AG09319 (cell line): ENCODE measurements at regions not wholly inside any gene's neighbourhood (a gene's known extent, or its start where the extent isn't known, plus 50 kb on each side); places are given as distances from the start of the nearest gene placed in this dataset.

ENCODE experiments used
- DNase-seq: peaks from one replicate; pipeline ENCODE4 v3.0.0-alpha.2; 2010; ENCODE audit warnings: low read depth; ENCODE audit errors: extremely low read depth
- CTCF ChIP-seq: IDR thresholded peaks from 2 replicates; pipeline ENCODE4 v1.5.1; 2011; ENCODE audit warnings: low read depth, mild to moderate bottlenecking, inconsistent platforms, low read length, moderate library complexity

DNA sequence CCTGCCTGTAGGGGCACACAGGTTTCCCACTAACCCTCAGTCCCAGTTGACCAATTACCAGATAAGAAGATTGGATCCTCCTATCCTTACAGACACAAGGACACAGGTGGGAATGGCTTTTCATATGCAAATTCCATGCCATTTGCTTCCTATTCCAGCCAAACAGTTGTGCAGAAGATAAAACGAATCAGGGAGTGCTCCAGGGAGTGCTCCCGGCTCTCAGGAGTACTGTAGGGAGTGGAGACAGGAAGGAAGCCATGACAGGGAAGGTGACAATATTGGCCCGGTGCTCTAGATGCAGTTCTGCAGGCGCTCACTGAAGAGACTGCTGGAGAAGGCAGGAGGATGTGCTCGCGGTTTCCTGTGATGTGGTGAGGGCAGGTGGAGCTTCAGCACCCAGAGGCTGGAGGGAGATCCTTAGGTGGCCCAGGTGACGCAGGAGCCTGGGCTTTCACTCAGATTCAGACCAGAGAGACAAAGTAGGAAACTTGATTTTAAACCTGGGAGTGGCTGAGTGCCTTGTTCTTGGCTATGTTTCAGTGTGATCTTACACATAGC is 260.0 kb downstream of the AUH start:
- no peak for DNase-seq
- TF ChIP-seq CTCF, result no peak

GRCh38 chr9:91102269-91102668 is 259.4 kb downstream of the AUH start:
- no peak for DNase-seq
- TF ChIP-seq CTCF, result no peak

GRCh38 chr9:91103931-91104330 is 257.8 kb downstream of the AUH start:
- no peak for TF ChIP-seq CTCF
- DNase-seq, result no peak

GRCh38 chr9:91106415-91107081 is 255.2 kb downstream of the AUH start:
- no peak for TF ChIP-seq CTCF
- DNase-seq, result no peak

DNA sequence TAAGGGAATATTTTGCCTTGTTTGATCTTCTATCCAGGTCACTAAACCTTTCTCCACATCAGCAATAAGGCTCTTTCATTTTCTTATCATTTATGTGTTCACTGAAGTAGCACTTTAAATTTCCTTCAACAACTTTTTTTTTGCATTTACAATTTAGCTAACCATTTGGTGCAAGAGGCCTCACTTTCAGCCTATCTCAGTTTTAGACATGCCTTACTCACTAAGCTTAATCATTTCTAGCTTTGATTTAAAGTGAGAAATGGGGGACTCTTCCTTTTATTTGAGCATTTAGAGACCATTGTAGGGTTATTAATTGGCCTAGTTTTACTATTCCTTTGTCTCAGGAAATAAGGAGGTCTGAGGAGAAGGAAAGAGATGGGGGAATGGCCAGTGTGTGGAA is 250.5 kb downstream of the AUH start:
- DNase-seq, result no peak
- TF ChIP-seq CTCF, result no peak

GRCh38 chr9:91111876-91112275 is 249.8 kb downstream of the AUH start:
- no peak for DNase-seq
- TF ChIP-seq CTCF, result no peak

GRCh38 chr9:91113016-91113415 is 248.7 kb downstream of the AUH start:
- no peak for TF ChIP-seq CTCF
- no peak for DNase-seq
